ENCODE measurements at regions not wholly inside any gene's neighbourhood (a gene's known extent, or its start where the extent isn't known, plus 50 kb on each side); places are given as distances from the start of the nearest gene placed in this dataset.

GRCh38 chr1:68293122-68293521, 60.8 kb upstream of the WLS start:
- no peak for DNase-seq (ENCODE audit: low read depth in 2 of 2)

- DNase-seq (ENCODE audit: low read depth in 2 of 2): no peak
Observed at GRCh38 chr1:68291688-68292384, 59.5 kb upstream of the WLS start.

DNA sequence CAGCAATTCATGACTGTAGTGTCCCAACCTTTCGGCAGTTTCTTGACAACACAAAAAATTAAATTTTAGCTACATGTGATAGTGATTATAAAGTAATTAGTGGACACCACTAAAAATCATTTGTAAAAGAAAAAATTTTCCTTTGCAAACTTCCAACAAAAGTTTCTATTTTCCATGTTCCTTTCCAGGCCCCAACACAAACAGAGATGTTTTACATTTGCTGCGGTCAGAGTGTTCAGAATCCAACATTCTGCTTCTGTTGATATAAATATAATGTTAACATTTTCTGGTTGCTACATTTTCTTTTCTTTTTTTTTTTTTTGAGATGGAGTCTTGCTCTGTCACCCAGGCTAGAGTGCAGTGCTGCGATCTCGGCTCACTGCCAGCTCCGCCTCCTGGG, 54.9 kb upstream of the WLS start:
- no peak for DNase-seq (ENCODE audit: low read depth in 2 of 2)

- DNase-seq (ENCODE audit: low read depth in 2 of 2): no peak
Observed at GRCh38 chr1:68285046-68285445, 52.7 kb upstream of the WLS start.

GRCh38 chr1:68281946-68282615, 49.8 kb upstream of the WLS start:
- DNase-seq (ENCODE audit: low read depth in 2 of 2): no peak
